ENCODE measurements at regions not wholly inside any gene's neighbourhood (a gene's known extent, or its start where the extent isn't known, plus 50 kb on each side); places are given as distances from the start of the nearest gene placed in this dataset.

DNA sequence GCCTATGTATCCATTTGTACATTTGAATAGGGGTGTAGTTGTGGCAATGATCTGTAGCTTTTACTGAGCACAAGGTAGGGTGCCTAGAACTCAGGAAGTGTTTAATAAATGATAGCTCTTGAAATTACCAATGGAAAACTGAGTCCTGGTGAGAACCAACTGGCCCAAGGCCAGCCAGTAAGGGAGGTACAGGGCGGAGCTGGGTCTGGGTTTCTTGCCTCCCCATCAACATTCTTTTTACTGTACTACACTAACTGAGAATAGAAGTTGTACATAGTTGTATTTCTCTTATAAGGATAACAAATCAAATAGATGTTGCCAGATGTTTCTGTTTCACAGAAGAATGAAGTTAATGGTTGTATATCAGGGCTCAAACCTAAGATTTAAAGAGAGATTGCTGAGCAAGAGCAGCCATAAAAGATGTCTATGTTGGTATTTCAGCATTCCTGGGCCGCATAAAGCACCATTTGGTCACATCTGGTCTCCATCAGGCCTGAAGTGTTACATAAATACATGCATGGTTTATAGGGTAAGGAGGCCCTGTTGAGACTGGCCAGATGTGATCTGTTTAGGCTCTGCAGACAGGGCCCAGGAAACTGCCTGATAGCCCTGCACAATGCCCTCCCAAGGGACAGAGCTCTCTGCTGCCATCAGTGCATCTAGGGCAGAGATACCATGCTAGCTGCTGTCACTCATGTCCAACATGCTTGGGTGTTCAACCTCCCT is 210.5 kb downstream of the NXNL2 start:
- Histone ChIP-seq H3K79me2 (ENCODE audit: insufficient read depth, low read length) (no peaks in the 10 kb centered on the region), H3K36me3 (ENCODE audit: insufficient read depth, low read length) (no peaks in the 10 kb centered on the region), H3K4me2 (ENCODE audit: low read length) (no peak overlapping the region), H4K20me1 (ENCODE audit: insufficient read depth, low read length) (no peaks in the 10 kb centered on the region), H3K27me3 (ENCODE audit: insufficient read depth, low read length) (no peaks in the 10 kb centered on the region), H3K4me3 (ENCODE audit: insufficient read depth, low read depth, low read length) (no peak overlapping the region), H3K27ac (ENCODE audit: low read depth, low read length) (no peak overlapping the region), H3K9ac (ENCODE audit: low read length) (no peak overlapping the region), H3K4me1 (ENCODE audit: insufficient read depth, low read length) (peaks cover 40% of the 10 kb centered on the region), H2AFZ (ENCODE audit: low read depth, low read length) (no peak overlapping the region), H3K9me3 (ENCODE audit: insufficient read depth, low read depth, low read length) (peaks cover 3% of the 10 kb centered on the region)
- DNase-seq (ENCODE audit: low read depth) (peak; percentile 47), FAIRE-seq (no peak)
- Mint-ChIP-seq H3K9me3 (ENCODE audit: unreplicated experiment) (no peaks in the 10 kb centered on the region), H3K27me3 (ENCODE audit: low read depth, unreplicated experiment) (peaks cover 2% of the 10 kb centered on the region), H3K27ac (ENCODE audit: unreplicated experiment) (peak overlapping the region; percentile 15), H3K4me1 (ENCODE audit: low read depth, unreplicated experiment) (peaks cover 38% of the 10 kb centered on the region), H3K36me3 (ENCODE audit: low read depth, unreplicated experiment) (no peaks in the 10 kb centered on the region), H3K4me3 (ENCODE audit: unreplicated experiment) (no peak overlapping the region)
- TF ChIP-seq, protein P1, sequence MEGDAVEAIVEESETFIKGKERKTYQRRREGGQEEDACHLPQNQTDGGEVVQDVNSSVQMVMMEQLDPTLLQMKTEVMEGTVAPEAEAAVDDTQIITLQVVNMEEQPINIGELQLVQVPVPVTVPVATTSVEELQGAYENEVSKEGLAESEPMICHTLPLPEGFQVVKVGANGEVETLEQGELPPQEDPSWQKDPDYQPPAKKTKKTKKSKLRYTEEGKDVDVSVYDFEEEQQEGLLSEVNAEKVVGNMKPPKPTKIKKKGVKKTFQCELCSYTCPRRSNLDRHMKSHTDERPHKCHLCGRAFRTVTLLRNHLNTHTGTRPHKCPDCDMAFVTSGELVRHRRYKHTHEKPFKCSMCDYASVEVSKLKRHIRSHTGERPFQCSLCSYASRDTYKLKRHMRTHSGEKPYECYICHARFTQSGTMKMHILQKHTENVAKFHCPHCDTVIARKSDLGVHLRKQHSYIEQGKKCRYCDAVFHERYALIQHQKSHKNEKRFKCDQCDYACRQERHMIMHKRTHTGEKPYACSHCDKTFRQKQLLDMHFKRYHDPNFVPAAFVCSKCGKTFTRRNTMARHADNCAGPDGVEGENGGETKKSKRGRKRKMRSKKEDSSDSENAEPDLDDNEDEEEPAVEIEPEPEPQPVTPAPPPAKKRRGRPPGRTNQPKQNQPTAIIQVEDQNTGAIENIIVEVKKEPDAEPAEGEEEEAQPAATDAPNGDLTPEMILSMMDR (IDR thresholded peaks at IDR 0.05; ENCODE audit: insufficient read depth, low read depth, low read length), result no peak
- no peak for TF ChIP-seq EZH2 (IDR thresholded peaks at IDR 0.05; ENCODE audit: insufficient read depth, low read length)

DNA sequence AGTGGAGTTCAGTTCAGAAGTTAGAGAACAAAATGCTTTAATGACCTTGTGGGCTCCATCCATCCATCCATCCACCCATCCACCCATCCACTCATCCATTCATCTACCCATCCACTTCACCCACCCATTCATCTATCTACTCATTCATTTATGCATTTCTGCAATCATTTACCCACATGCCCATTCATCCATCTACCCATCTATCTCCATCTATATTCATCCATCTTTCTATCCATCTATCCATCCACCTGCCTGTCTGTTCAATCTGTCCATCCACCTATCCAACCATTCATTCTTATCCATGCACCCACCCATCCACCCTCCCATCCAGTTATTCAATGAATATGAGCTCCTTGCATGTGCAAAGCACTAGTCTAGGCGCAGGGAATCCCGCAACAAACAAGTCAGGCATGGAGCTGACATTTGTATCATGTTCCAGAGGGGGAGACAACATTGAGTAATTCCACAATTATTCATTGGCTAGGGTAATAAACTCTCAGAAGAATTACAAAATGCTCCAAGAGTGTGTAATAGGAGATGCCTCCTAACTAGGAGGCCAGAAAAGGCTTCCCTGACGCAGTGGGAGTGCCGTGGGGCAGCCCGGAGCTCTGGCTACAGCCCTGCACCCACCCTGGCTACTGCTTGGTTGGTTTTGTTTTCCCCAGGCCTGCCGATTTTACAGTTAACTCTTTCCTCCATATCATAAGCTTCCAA is 211.2 kb downstream of the NXNL2 start:
- TF ChIP-seq, protein P1 (IDR thresholded peaks at IDR 0.05; ENCODE audit: insufficient read depth, low read depth, low read length), result no peak
- no peak for TF ChIP-seq EZH2 (IDR thresholded peaks at IDR 0.05; ENCODE audit: insufficient read depth, low read length)

More for the DNA sequence above, 211.2 kb downstream of the NXNL2 start:
- Mint-ChIP-seq H3K36me3 (ENCODE audit: low read depth, unreplicated experiment) (peaks cover 1% of the 10 kb centered on the region), H3K4me1 (ENCODE audit: low read depth, unreplicated experiment) (peaks cover 38% of the 10 kb centered on the region), H3K27ac (ENCODE audit: unreplicated experiment) (peak overlapping the region; percentile 94), H3K27me3 (ENCODE audit: low read depth, unreplicated experiment) (peaks cover 2% of the 10 kb centered on the region), H3K4me3 (ENCODE audit: unreplicated experiment) (peak overlapping the region; percentile 0), H3K9me3 (ENCODE audit: unreplicated experiment) (no peaks in the 10 kb centered on the region)
- Histone ChIP-seq H3K9ac (ENCODE audit: low read length) (peak overlapping the region; percentile 67), H2AFZ (ENCODE audit: low read depth, low read length) (peak overlapping the region; percentile 66), H3K27ac (ENCODE audit: low read depth, low read length) (peak overlapping the region; percentile 77), H4K20me1 (ENCODE audit: insufficient read depth, low read length) (no peaks in the 10 kb centered on the region), H3K79me2 (ENCODE audit: insufficient read depth, low read length) (no peaks in the 10 kb centered on the region), H3K4me3 (ENCODE audit: insufficient read depth, low read depth, low read length) (no peak overlapping the region), H3K4me1 (ENCODE audit: insufficient read depth, low read length) (peaks cover 40% of the 10 kb centered on the region), H3K4me2 (ENCODE audit: low read length) (peak overlapping the region; percentile 71), H3K27me3 (ENCODE audit: insufficient read depth, low read length) (no peaks in the 10 kb centered on the region), H3K36me3 (ENCODE audit: insufficient read depth, low read length) (no peaks in the 10 kb centered on the region), H3K9me3 (ENCODE audit: insufficient read depth, low read depth, low read length) (peaks cover 3% of the 10 kb centered on the region)
- DNase-seq (ENCODE audit: low read depth) (peak; percentile 88), FAIRE-seq (peak; percentile 56)

Measured in astrocyte (in vitro differentiated cells and primary cell).